ENCODE measurements at regions not wholly inside any gene's neighbourhood (a gene's known extent, or its start where the extent isn't known, plus 50 kb on each side); places are given as distances from the start of the nearest gene placed in this dataset.
"Not testable (repeated sequence)": the region's sequence is repeated elsewhere in the genome, so short reads cannot be mapped to it uniquely, and the experiment has no call there.

- DNase-seq (peak in 1 of 2 donors; percentile 42), ATAC-seq (peak in 7 of 8 donors; percentile 59 to 91 (median 83))
- TF ChIP-seq CTCF (IDR thresholded peaks at IDR 0.05), result no peak
- intact Hi-C loops (cut with DNase I), result no loop called here
- WGBS, 2 donors, result 49 to 58% methylated on average over 3 of the region's 3 CpGs
- no peaks in the 10 kb centered on the region for H3K9me3 ChIP-seq
- no peaks in the 10 kb centered on the region for H3K36me3 ChIP-seq
- no peak overlapping the region for H3K4me3 ChIP-seq
- peak overlapping the region in 7 of 10 donors; percentile 25 to 79 (median 70) for H3K27ac ChIP-seq
- peaks cover 0 to 23% (median 4%) of the 10 kb centered on the region in 9 donors for H3K4me1 ChIP-seq
- H3K27me3 ChIP-seq, result no peaks in the 10 kb centered on the region
Measured at GRCh38 chr3:186440891-186441290, 78.9 kb upstream of the DGKG start.

- H3K4me3 ChIP-seq, result no peak overlapping the region
Measured at GRCh38 chr3:186439725-186440124, 77.7 kb upstream of the DGKG start.

GRCh38 chr3:186435332-186435731 is 73.3 kb upstream of the DGKG start:
- H3K27me3 ChIP-seq, DNase-seq, ATAC-seq, H3K36me3 ChIP-seq, H3K27ac ChIP-seq, H3K4me3 ChIP-seq, H3K9me3 ChIP-seq, H3K4me1 ChIP-seq: not testable (repeated sequence)
- 93 to 95% methylated on average over 30 of the region's 30 CpGs for WGBS, 2 donors
- intact Hi-C loops (cut with DNase I), result loop anchor here in 1 of 10 donors (10.0 kb wide), 1 partner anchor 71 kb away; the partner anchor contains the start of gene DGKG

More at GRCh38 chr3:186439725-186440124, 77.7 kb upstream of the DGKG start:
- ATAC-seq (no peak), DNase-seq (no peak)
- intact Hi-C loops (cut with DNase I), result loop anchor here in 1 of 10 donors (10.0 kb wide), 1 partner anchor 75 kb away; the partner anchor contains the start of gene DGKG
- WGBS, 2 donors, result 60 to 72% methylated on average over 6 of the region's 6 CpGs
- H3K27ac ChIP-seq, result no peak overlapping the region
- H3K4me1 ChIP-seq, result peaks cover 0 to 18% (median 4%) of the 10 kb centered on the region in 9 donors
- H3K27me3 ChIP-seq, result no peaks in the 10 kb centered on the region
- H3K9me3 ChIP-seq, result no peaks in the 10 kb centered on the region
- no peaks in the 10 kb centered on the region for H3K36me3 ChIP-seq
- no peak for TF ChIP-seq CTCF (IDR thresholded peaks at IDR 0.05)

GRCh38 chr3:186432944-186433732 is 71.1 kb upstream of the DGKG start:
- TF ChIP-seq CTCF (IDR thresholded peaks at IDR 0.05), result no peak
- 88 to 89% methylated on average over 6 of the region's 6 CpGs for WGBS, 2 donors

GRCh38 chr3:186432189-186432588 is 70.2 kb upstream of the DGKG start:
- no peak overlapping the region for H3K27ac ChIP-seq
- H3K4me1 ChIP-seq, result peaks cover 0 to 12% (median 9%) of the 10 kb centered on the region in 9 donors
- H3K36me3 ChIP-seq, result no peaks in the 10 kb centered on the region
- ATAC-seq, result no peak
- WGBS, 2 donors, result 70 to 75% methylated on average over 4 of the region's 4 CpGs
- no peak overlapping the region for H3K4me3 ChIP-seq
- DNase-seq, result no peak
- TF ChIP-seq CTCF (IDR thresholded peaks at IDR 0.05), result no peak
- intact Hi-C loops (cut with DNase I), result loop anchor here in 1 of 10 donors (10.0 kb wide), 1 partner anchor 67 kb away; the partner anchor contains the start of gene DGKG
- no peaks in the 10 kb centered on the region for H3K9me3 ChIP-seq
- H3K27me3 ChIP-seq, result no peaks in the 10 kb centered on the region

More at GRCh38 chr3:186432944-186433732, 71.1 kb upstream of the DGKG start:
- intact Hi-C loops (cut with DNase I), result loop anchor here in 1 of 10 donors (10.0 kb wide), 1 partner anchor 68 kb away; the partner anchor contains the start of gene DGKG
- H3K27ac ChIP-seq, result no peak overlapping the region
- no peak for ATAC-seq
- H3K36me3 ChIP-seq, result no peaks in the 10 kb centered on the region
- H3K27me3 ChIP-seq, result no peaks in the 10 kb centered on the region
- H3K4me3 ChIP-seq, result no peak overlapping the region
- peaks cover 0 to 2% (median under 1%) of the 10 kb centered on the region in 9 donors for H3K4me1 ChIP-seq
- no peaks in the 10 kb centered on the region for H3K9me3 ChIP-seq
- no peak for DNase-seq

All from heart right ventricle (tissue), 16 donors.